Lower leg skin (tissue), 4 donors: ENCODE measurements at regions not wholly inside any gene's neighbourhood (a gene's known extent, or its start where the extent isn't known, plus 50 kb on each side); places are given as distances from the start of the nearest gene placed in this dataset.

Experiments
- DNase-seq, 2 donors: peaks; one replicate each; pipeline ENCODE4 v3.0.0-alpha.2; 2019; ENCODE audit warnings: low spot score in 2 of 2
- H3K4me3 ChIP-seq: fragments of 200-600 bp; sonication (generic); 2 replicates; pipeline ENCODE4 v1.5.1; 2017; ENCODE audit warnings: mild to moderate bottlenecking, low read depth; ENCODE audit not compliant: poor library complexity, severe bottlenecking
- CTCF ChIP-seq, 3 donors: fragments of 450-650 bp; IDR thresholded peaks; one replicate each; pipeline ENCODE4 v1.5.1; 2016; ENCODE audit warnings: antibody characterized with exemption in 3 of 3, mild to moderate bottlenecking in 3 of 3, moderate library complexity in 2 of 3
- POLR2A ChIP-seq, 2 donors: fragments of 450-650 bp; IDR thresholded peaks; one replicate each; pipeline ENCODE4 v1.6.1; 2016 to 2017; ENCODE audit warnings: antibody characterized with exemption in 2 of 2, mild to moderate bottlenecking in 1 of 2, moderate library complexity in 1 of 2
- WGBS, 2 donors: methylation state at CpG; one replicate each; pipeline ENCODE4 v1.1.5; 2018; 5-methylcytosine and 5-hydroxymethylcytosine counted together
- intact Hi-C: fragments of 100-400 bp; cut with DNase I; formaldehyde crosslinking; loops from one replicate; pipeline ENCODE4 v1.15.0; 2023; ENCODE audit warnings: low total_unique reads

- intact Hi-C loops, result no loop called here
- H3K4me3 ChIP-seq, result no peak overlapping the region
- no peak for DNase-seq
- TF ChIP-seq POLR2A (IDR thresholded peaks at IDR 0.05) (no peak), CTCF (IDR thresholded peaks at IDR 0.05) (no peak)
- WGBS, 2 donors, result 70 to 72% methylated on average over 4 of the region's 4 CpGs
Measured at GRCh38 chr1:90106311-90106710, 111.4 kb downstream of the ZNF326 start.

GRCh38 chr1:90104941-90105538, 110.1 kb downstream of the ZNF326 start:
- 62 to 73% methylated on average over 15 of the region's 15 CpGs for WGBS, 2 donors
- intact Hi-C loops, result no loop called here
- no peak for TF ChIP-seq POLR2A (IDR thresholded peaks at IDR 0.05)
- no peak for TF ChIP-seq CTCF (IDR thresholded peaks at IDR 0.05)
- no peak for DNase-seq
- H3K4me3 ChIP-seq, result no peak overlapping the region

GRCh38 chr1:90100566-90100965, 105.7 kb downstream of the ZNF326 start:
- H3K4me3 ChIP-seq, result no peak overlapping the region
- TF ChIP-seq POLR2A (IDR thresholded peaks at IDR 0.05) (no peak), CTCF (IDR thresholded peaks at IDR 0.05) (no peak)
- intact Hi-C loops, result no loop called here
- 87% methylated on average over 4 of the region's 4 CpGs for WGBS, 2 donors
- DNase-seq, result no peak

GRCh38 chr1:90092441-90092840, 97.5 kb downstream of the ZNF326 start:
- DNase-seq, result no peak
- WGBS, 2 donors, result 41 to 53% methylated on average over 3 of the region's 3 CpGs
- H3K4me3 ChIP-seq, result no peak overlapping the region
- TF ChIP-seq CTCF (IDR thresholded peaks at IDR 0.05) (no peak), POLR2A (IDR thresholded peaks at IDR 0.05) (no peak)
- intact Hi-C loops, result no loop called here
